ENCODE measurements at regions not wholly inside any gene's neighbourhood (a gene's known extent, or its start where the extent isn't known, plus 50 kb on each side); places are given as distances from the start of the nearest gene placed in this dataset.

DNA sequence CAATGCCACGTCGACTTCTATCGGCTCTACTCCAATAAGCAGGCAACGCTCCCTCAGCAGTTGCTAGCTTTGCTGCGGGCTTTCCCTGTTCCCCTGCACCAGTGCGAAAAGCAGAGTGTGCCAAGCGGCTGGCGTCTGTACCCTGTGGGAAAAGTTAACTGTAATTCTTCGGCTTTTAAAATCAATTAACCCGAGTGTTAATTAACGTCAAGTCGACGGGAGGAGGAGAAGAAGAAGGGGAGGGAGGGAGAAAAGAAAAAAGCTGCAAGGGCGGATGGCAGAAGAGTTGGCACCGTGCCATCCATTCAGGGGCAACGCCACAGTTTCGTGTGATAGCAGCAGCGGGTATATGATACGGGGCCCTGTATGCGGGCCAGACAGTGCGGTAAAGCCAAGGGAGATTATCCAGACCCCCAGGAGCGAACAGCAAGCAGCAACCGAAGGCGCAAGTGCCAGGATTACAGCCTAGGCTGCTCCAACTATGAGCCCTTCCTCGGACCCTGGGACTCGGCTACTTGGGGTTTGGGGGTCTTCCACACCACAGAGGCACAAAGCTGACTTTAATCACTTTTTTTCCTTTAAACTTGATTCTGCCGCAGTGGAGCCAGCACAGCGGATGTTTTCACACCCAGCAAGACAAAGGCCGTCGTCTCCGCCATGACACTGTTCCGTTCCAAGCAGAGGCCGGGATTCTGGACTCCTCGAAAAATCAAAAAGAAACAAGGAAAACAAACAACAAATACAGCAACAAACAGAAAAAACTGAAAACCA is 253.8 kb upstream of the PMFBP1 start:
- H3K9me3 Mint-ChIP-seq: peaks cover 4 to 30% (median 19%) of the 10 kb centered on the region in 3 donors
- H3K27me3 Mint-ChIP-seq: no peaks in the 10 kb centered on the region
- H3K36me3 Mint-ChIP-seq: peaks cover 6% of the 10 kb centered on the region

DNA sequence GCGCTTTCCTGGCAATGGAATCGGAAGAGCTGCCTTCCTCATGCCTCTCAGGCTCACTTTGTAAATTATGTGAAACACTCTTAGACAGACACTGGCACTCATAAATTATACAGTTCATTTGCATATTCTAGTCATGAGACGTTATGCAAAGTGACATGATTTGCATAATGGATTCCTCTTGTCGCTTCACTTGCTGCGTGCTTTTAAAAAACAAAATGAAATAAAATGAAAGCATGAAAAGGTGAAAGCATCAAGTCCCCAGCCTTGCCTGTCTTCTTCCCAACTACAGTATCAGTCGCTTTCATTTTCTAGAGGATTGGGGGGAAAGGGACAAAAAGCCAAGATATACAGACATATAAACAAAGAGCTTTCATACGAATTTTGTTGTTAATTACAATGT is 252.8 kb upstream of the PMFBP1 start:
- no peak overlapping the region for H3K4me3 Mint-ChIP-seq
- peaks cover 6% of the 10 kb centered on the region for H3K36me3 Mint-ChIP-seq
- no peak overlapping the region for H3K27ac Mint-ChIP-seq
- H3K27me3 Mint-ChIP-seq: no peaks in the 10 kb centered on the region
- peaks cover 4 to 30% (median 19%) of the 10 kb centered on the region in 3 donors for H3K9me3 Mint-ChIP-seq
- H3K4me1 Mint-ChIP-seq: no peaks in the 10 kb centered on the region

More for the DNA sequence above, 253.8 kb upstream of the PMFBP1 start:
- Mint-ChIP-seq H3K4me3 (no peak overlapping the region), H3K27ac (no peak overlapping the region), H3K4me1 (no peaks in the 10 kb centered on the region)

DNA sequence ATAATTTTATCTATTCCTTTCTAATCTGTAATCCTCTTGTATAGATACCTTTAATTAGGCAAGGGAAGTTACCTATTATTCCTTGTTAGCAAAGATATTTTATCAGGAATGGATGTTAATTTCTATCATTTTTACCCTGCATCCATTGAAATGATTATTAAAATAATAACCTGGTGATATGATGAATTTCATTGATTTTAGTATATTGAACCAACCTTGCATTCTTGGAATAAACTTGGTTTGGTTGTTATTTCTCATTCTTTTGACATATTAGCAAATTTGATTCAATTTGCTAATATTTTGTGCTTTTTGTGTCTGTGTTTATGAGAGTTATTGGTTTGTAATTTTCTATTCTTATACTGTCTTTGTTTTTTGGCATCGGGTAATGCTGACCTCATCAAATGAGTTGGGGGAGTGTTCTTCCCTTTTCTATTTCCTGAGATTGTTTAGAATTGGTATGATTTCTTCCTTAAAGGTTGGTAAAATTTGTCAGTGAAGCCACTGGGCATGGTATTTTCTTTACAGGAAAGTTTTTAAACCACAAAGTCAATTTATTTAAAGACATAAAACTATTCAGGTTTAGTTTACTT is 250.4 kb upstream of the PMFBP1 start:
- H3K36me3 Mint-ChIP-seq: peaks cover 4% of the 10 kb centered on the region
- H3K27ac Mint-ChIP-seq: no peak overlapping the region
- no peaks in the 10 kb centered on the region for H3K4me1 Mint-ChIP-seq
- H3K4me3 Mint-ChIP-seq: no peak overlapping the region
- no peaks in the 10 kb centered on the region for H3K27me3 Mint-ChIP-seq
- peaks cover 4 to 30% (median 21%) of the 10 kb centered on the region in 3 donors for H3K9me3 Mint-ChIP-seq

DNA sequence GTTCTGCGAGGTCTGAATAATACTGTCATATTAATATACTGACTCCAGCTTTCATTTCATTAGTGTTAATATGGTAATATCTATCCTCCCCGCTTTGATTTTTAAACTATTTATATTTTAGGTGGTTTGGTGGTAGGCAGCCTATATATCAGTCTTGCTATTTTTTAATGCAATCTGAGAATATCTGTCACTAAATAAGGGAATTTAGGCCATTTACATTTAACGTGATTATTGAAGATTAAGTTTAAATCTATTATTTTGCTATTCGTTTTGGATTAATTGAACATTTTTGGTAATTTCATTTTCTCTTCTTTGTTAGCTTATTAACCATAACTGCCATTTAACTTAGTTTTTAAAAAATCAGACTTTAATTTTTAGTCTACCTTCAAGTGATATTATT is 247.7 kb upstream of the PMFBP1 start:
- H3K27me3 Mint-ChIP-seq: no peaks in the 10 kb centered on the region
- H3K4me1 Mint-ChIP-seq: peaks cover 0 to 2% (median 0%) of the 10 kb centered on the region in 3 donors
- H3K27ac Mint-ChIP-seq: no peak overlapping the region
- H3K9me3 Mint-ChIP-seq: peaks cover 6 to 28% (median 24%) of the 10 kb centered on the region in 3 donors
- no peak overlapping the region for H3K4me3 Mint-ChIP-seq
- peaks cover 2% of the 10 kb centered on the region for H3K36me3 Mint-ChIP-seq

DNA sequence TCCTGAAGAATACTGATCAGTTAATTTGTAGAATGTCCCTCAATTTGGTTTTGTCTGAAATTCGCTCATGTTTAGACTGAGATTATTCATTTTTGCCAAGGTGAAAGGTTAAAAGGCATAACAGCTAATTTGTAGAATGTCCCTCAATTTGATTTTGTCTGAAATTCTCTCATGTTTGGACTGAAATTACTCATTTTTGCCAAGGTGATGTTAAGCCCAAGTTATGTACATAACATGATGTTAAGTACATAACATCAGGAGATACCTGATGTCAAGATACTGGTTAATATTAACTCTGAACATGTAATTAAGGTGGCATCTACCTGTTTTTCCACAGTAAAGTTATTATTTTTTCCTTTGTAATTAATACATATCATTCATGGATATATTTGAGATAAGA is 243.4 kb upstream of the PMFBP1 start:
- Mint-ChIP-seq H3K36me3 (no peaks in the 10 kb centered on the region), H3K4me3 (no peak overlapping the region), H3K4me1 (peaks cover 0 to 2% (median 0%) of the 10 kb centered on the region in 3 donors), H3K27ac (no peak overlapping the region), H3K27me3 (no peaks in the 10 kb centered on the region), H3K9me3 (peaks cover 2 to 5% (median 3%) of the 10 kb centered on the region in 3 donors)

DNA sequence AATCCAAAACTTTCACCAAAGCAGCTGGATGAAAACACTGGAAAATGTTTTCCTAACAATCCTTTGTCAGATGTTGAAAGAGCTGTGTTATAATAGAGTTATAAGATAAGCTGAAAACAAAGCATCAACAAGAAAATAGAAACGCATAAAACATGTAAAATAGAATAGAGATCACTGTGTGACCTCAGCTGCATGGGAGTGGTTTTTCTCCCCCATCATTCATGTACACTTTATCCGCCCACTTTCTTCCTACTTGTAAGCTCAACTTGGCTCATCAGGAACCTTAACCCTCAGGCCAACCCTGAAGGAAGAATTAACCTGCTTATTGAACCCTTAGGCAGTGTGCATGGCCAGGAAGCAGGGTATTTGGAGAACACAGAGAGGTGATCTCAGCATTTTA is 238.5 kb upstream of the PMFBP1 start:
- H3K9me3 Mint-ChIP-seq: peaks cover 2 to 3% (median 2%) of the 10 kb centered on the region in 3 donors

DNA sequence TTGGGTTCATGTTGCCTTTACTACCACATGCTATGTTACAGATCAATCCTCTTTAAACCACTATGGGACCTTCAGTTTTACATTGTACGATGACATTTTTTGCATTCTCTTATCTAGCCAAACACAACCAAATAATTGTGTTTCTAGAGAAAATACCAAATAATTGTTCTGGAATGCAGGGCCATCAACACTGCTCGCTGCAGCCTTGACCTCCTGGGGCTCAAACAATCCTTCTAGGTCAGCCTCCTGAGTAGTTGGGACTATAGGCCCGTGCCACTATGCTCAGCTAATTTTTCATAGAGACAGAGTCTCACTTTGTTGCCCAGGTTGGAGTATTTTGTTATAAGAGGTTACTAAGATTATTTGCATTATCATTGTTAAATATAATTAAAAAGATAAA is 237.5 kb upstream of the PMFBP1 start:
- Mint-ChIP-seq H3K4me3 (no peak overlapping the region), H3K27ac (no peak overlapping the region), H3K27me3 (no peaks in the 10 kb centered on the region), H3K9me3 (no peaks in the 10 kb centered on the region), H3K36me3 (no peaks in the 10 kb centered on the region), H3K4me1 (peaks cover 0 to 5% (median 3%) of the 10 kb centered on the region in 3 donors)

More for the DNA sequence above, 238.5 kb upstream of the PMFBP1 start:
- no peak overlapping the region for H3K4me3 Mint-ChIP-seq
- H3K4me1 Mint-ChIP-seq: peaks cover 0 to 3% (median 3%) of the 10 kb centered on the region in 3 donors
- H3K36me3 Mint-ChIP-seq: no peaks in the 10 kb centered on the region
- no peak overlapping the region for H3K27ac Mint-ChIP-seq
- no peaks in the 10 kb centered on the region for H3K27me3 Mint-ChIP-seq

DNA sequence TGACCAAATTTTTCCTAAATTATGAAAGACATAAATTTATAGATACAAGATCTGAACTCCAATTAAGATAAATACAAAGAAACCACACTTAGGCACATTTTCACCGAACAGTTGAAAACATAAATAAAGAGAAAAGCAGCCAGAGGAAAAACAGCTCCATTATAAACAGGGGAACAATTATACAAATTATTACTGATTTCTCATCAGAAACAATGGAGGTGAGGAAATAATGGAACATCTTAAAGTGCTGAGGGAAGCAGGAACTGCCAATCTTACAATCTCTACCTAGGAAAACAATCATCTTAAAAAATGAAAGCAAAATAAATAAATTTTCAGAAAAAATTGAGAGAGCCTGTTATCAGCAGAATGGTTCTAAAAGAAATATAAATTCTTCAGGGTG is 234.4 kb upstream of the PMFBP1 start:
- Mint-ChIP-seq H3K4me3 (no peak overlapping the region), H3K36me3 (no peaks in the 10 kb centered on the region), H3K27ac (no peak overlapping the region), H3K27me3 (no peaks in the 10 kb centered on the region), H3K9me3 (no peaks in the 10 kb centered on the region), H3K4me1 (peaks cover 0 to 5% (median 3%) of the 10 kb centered on the region in 3 donors)

DNA sequence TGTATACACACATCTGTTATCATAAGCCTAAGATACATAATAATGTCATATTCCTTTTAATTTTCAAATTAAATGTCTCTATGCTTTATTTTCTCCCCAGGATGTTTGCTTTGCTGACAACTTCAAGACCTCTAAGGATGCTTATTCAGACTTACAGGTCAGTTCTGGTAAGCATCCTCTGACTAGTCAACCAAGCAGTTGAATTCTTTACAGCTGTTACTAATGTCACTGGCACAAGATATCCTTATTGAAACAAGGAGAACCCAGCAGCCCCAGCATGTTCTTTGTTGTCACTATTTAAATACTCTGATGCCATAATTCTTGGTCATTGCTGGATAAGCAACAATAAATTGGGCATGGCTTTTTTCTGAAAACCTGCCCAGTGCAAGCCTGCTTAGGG is 232.3 kb upstream of the PMFBP1 start:
- H3K36me3 Mint-ChIP-seq: no peaks in the 10 kb centered on the region
- H3K27me3 Mint-ChIP-seq: no peaks in the 10 kb centered on the region
- no peak overlapping the region for H3K4me3 Mint-ChIP-seq
- H3K9me3 Mint-ChIP-seq: no peaks in the 10 kb centered on the region
- peaks cover 0 to 5% (median 3%) of the 10 kb centered on the region in 3 donors for H3K4me1 Mint-ChIP-seq
- H3K27ac Mint-ChIP-seq: no peak overlapping the region

DNA sequence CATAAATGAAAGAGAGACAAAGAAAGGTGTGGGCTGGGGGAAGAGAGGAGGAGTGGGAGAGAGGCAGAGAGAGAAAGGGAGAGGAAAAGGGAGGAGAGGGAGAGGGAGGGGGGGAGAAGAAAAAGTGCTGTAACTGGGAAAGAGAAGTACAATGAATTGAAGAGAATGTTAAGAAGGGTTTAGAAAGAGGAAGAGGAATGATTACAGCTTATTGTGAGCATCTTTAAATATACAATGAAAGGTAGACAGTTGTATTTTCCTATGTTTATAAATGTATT is 229.1 kb upstream of the PMFBP1 start:
- Mint-ChIP-seq H3K4me1 (peaks cover 0 to 5% (median 3%) of the 10 kb centered on the region in 3 donors), H3K27me3 (no peaks in the 10 kb centered on the region), H3K9me3 (no peaks in the 10 kb centered on the region), H3K36me3 (no peaks in the 10 kb centered on the region), H3K4me3 (no peak overlapping the region), H3K27ac (no peak overlapping the region)

DNA sequence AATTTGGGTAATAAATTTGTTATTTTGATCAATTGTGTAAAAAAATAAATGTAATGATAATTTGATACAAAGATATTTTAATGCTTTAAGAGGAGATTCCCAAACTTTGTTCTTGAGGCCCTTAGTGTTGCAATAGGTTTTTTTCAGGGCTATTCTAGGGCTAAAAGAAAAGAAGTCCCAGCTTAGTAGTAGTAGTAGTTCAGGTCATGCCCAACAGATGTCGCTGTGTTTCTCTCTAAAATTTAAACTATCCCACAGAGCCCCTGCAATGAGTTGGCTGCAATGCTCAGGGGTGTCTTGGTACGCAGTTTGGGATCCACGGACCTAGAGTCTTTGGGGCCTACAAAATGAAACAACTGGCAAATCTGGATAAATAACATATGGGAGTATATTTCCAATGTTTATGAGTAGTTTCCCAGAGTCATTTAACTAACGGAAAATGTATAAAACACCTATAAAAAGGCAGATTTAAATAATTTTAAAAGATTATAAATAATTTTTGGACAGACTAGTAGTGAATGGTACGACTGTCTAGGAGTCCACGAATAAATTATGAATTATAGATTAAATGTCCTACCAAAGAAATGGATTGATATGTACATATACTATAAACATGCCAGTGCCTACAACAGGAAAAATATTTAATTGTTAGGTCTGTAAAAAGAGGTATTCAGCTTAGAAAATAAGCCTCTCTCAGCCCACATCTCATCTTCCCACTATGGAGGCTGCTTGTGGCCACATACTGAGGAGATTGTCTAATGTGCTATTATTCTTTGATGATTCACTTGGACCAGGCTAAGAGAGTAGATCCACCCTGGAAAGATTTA is 228.5 kb upstream of the PMFBP1 start:
- no peak overlapping the region for H3K27ac Mint-ChIP-seq
- H3K27me3 Mint-ChIP-seq: no peaks in the 10 kb centered on the region
- H3K9me3 Mint-ChIP-seq: no peaks in the 10 kb centered on the region
- H3K4me1 Mint-ChIP-seq: peaks cover 0 to 1% (median 0%) of the 10 kb centered on the region in 3 donors
- no peak overlapping the region for H3K4me3 Mint-ChIP-seq
- H3K36me3 Mint-ChIP-seq: no peaks in the 10 kb centered on the region

DNA sequence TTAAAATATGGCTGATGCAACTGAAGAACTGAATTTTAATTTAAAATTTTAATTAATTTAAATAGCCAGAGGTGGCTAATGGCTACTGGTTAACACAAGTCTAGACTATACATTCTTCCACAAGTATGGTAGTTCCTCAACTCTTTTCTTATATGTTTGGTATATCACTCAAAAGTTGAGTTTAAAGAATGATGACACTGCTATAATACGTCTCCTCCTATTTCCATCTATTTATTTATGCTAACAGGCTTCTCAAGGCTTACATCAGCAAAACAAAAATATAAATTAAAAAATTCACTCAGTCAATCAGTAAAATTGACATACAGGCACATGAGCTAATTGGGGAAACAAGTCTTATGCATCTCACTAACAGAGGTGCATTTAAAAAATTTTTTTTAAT is 227.9 kb upstream of the PMFBP1 start:
- Mint-ChIP-seq H3K36me3 (no peaks in the 10 kb centered on the region), H3K27ac (no peak overlapping the region), H3K9me3 (peaks cover 0 to 2% (median under 1%) of the 10 kb centered on the region in 3 donors), H3K4me1 (no peaks in the 10 kb centered on the region), H3K4me3 (no peak overlapping the region), H3K27me3 (no peaks in the 10 kb centered on the region)

DNA sequence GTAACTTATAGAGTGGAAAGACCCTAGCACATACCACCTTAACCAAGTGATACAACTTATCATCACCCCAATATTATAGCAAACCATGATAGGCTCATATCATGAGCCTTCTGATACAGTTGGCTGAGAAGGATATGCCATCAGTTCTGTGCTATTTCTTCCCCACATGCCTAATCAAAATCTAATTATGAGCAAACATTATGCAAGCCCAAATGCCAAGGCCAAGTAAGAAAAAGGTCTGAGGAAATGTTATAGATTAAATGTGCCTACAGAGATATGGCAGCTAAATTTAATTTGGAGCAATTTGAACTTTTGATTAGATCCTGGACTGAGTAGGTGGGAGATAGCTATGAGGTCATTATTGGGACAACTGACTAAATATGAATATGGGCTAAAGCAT is 225.9 kb upstream of the PMFBP1 start:
- H3K36me3 Mint-ChIP-seq: no peaks in the 10 kb centered on the region

DNA sequence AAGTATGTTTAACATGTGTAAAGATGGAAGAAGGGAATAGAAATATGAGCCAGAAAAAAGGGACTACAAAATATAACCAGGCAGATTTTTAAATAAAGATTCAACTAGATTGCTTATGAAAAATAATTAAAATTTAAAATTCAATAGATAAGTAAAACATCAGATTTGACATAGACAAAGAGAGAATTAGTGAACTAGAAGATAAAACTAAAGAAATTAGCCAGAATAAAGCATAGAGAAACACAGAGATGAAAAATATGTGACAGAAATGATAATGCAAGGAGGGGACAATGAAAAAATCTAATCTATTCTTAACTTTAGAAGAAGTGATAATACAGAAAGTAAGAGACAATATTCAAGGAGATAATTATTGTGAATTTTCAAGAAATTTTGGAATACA is 222.6 kb upstream of the PMFBP1 start:
- H3K36me3 Mint-ChIP-seq: no peaks in the 10 kb centered on the region
- no peaks in the 10 kb centered on the region for H3K27me3 Mint-ChIP-seq
- no peak overlapping the region for H3K27ac Mint-ChIP-seq
- H3K9me3 Mint-ChIP-seq: peaks cover 6 to 14% (median 8%) of the 10 kb centered on the region in 3 donors
- H3K4me1 Mint-ChIP-seq: no peaks in the 10 kb centered on the region
- no peak overlapping the region for H3K4me3 Mint-ChIP-seq

More for the DNA sequence above, 225.9 kb upstream of the PMFBP1 start:
- H3K27ac Mint-ChIP-seq: no peak overlapping the region
- no peak overlapping the region for H3K4me3 Mint-ChIP-seq
- H3K27me3 Mint-ChIP-seq: no peaks in the 10 kb centered on the region
- peaks cover 6 to 14% (median 8%) of the 10 kb centered on the region in 3 donors for H3K9me3 Mint-ChIP-seq
- no peaks in the 10 kb centered on the region for H3K4me1 Mint-ChIP-seq

DNA sequence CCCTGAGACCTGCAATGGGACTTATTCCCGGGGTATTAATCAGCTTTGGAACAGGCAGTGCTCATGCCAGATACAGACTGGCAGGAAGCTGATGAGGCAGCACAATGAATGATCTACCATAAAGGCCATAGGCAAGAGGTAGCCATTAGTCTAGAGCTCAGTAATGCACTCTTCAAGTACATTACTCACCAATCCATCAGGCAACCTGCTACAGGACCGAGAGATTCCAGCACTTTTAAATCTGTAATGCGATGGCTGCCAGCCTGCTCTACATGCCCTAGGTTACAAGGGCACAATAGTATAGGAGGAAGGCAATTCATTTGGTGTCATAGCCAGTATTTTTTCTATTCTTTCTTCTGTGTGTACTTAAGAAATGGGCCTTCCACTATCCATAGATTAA is 217.8 kb upstream of the PMFBP1 start:
- H3K27me3 Mint-ChIP-seq: no peaks in the 10 kb centered on the region
- no peak overlapping the region for H3K27ac Mint-ChIP-seq
- H3K36me3 Mint-ChIP-seq: peaks cover 5% of the 10 kb centered on the region
- H3K4me3 Mint-ChIP-seq: no peak overlapping the region
- H3K9me3 Mint-ChIP-seq: peaks cover 5 to 30% (median 15%) of the 10 kb centered on the region in 3 donors
- H3K4me1 Mint-ChIP-seq: no peaks in the 10 kb centered on the region

Data from IgD-negative memory B cell (primary cell).